ENCODE measurements at regions not wholly inside any gene's neighbourhood (a gene's known extent, or its start where the extent isn't known, plus 50 kb on each side); places are given as distances from the start of the nearest gene placed in this dataset.

- TF ChIP-seq PRMT3 (CRISPR knock-in tag; IDR thresholded peaks at IDR 0.05; ENCODE audit: borderline replicate concordance, low read depth) (peak; percentile 86; the same call in 1 of the 2 replicates), ZNF672 (CRISPR knock-in tag; IDR thresholded peaks at IDR 0.05) (0 out of 2 replicates have a peak, but pooled peaks have one; percentile 51), FOXC1 (CRISPR knock-in tag; IDR thresholded peaks at IDR 0.05; ENCODE audit: borderline replicate concordance) (peak; percentile 24; the same call in 1 of the 2 replicates), ZNF124 (CRISPR knock-in tag; IDR thresholded peaks at IDR 0.05) (no peak), ZNF777 (CRISPR knock-in tag; IDR thresholded peaks at IDR 0.05) (peak; percentile 93), ZNF674 (CRISPR knock-in tag; IDR thresholded peaks at IDR 0.05; ENCODE audit: low read depth) (peak; percentile 88; the same call in 1 of the 2 replicates), SUZ12 (IDR thresholded peaks at IDR 0.05; ENCODE audit: low read depth, low read length) (no peak), ZNF30 (CRISPR knock-in tag; IDR thresholded peaks at IDR 0.05) (no peak), ZSCAN31 (CRISPR knock-in tag; IDR thresholded peaks at IDR 0.05; ENCODE audit: low read depth) (peak; percentile 87), ZBTB33 (CRISPR knock-in tag; IDR thresholded peaks at IDR 0.05) (0 out of 2 replicates have a peak, but pooled peaks have one; percentile 15), ZNF451 (CRISPR knock-in tag; IDR thresholded peaks at IDR 0.05) (peak; percentile 82; the same call in 1 of the 2 replicates), ZSCAN29 (CRISPR knock-in tag; conservative IDR thresholded peaks at IDR 0.05) (no peak), ATF4 (CRISPR knock-in tag; IDR thresholded peaks at IDR 0.05) (peak in 1 of 2 experiments; percentile 72; a peak in 1 of 4 replicates), KDM5B (CRISPR knock-in tag; IDR thresholded peaks at IDR 0.05; ENCODE audit: borderline replicate concordance) (peak; percentile 71; the same call in 1 of the 2 replicates)
- TF ChIP-seq, protein P1, sequence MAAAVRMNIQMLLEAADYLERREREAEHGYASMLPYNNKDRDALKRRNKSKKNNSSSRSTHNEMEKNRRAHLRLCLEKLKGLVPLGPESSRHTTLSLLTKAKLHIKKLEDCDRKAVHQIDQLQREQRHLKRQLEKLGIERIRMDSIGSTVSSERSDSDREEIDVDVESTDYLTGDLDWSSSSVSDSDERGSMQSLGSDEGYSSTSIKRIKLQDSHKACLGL (CRISPR knock-in tag; IDR thresholded peaks at IDR 0.05): peak; percentile 45
- TF ChIP-seq, protein P2, sequence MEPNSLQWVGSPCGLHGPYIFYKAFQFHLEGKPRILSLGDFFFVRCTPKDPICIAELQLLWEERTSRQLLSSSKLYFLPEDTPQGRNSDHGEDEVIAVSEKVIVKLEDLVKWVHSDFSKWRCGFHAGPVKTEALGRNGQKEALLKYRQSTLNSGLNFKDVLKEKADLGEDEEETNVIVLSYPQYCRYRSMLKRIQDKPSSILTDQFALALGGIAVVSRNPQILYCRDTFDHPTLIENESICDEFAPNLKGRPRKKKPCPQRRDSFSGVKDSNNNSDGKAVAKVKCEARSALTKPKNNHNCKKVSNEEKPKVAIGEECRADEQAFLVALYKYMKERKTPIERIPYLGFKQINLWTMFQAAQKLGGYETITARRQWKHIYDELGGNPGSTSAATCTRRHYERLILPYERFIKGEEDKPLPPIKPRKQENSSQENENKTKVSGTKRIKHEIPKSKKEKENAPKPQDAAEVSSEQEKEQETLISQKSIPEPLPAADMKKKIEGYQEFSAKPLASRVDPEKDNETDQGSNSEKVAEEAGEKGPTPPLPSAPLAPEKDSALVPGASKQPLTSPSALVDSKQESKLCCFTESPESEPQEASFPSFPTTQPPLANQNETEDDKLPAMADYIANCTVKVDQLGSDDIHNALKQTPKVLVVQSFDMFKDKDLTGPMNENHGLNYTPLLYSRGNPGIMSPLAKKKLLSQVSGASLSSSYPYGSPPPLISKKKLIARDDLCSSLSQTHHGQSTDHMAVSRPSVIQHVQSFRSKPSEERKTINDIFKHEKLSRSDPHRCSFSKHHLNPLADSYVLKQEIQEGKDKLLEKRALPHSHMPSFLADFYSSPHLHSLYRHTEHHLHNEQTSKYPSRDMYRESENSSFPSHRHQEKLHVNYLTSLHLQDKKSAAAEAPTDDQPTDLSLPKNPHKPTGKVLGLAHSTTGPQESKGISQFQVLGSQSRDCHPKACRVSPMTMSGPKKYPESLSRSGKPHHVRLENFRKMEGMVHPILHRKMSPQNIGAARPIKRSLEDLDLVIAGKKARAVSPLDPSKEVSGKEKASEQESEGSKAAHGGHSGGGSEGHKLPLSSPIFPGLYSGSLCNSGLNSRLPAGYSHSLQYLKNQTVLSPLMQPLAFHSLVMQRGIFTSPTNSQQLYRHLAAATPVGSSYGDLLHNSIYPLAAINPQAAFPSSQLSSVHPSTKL (CRISPR knock-in tag; IDR thresholded peaks at IDR 0.05): peak; percentile 44; the same call in 1 of the 2 replicates
- TF ChIP-seq, protein P3, sequence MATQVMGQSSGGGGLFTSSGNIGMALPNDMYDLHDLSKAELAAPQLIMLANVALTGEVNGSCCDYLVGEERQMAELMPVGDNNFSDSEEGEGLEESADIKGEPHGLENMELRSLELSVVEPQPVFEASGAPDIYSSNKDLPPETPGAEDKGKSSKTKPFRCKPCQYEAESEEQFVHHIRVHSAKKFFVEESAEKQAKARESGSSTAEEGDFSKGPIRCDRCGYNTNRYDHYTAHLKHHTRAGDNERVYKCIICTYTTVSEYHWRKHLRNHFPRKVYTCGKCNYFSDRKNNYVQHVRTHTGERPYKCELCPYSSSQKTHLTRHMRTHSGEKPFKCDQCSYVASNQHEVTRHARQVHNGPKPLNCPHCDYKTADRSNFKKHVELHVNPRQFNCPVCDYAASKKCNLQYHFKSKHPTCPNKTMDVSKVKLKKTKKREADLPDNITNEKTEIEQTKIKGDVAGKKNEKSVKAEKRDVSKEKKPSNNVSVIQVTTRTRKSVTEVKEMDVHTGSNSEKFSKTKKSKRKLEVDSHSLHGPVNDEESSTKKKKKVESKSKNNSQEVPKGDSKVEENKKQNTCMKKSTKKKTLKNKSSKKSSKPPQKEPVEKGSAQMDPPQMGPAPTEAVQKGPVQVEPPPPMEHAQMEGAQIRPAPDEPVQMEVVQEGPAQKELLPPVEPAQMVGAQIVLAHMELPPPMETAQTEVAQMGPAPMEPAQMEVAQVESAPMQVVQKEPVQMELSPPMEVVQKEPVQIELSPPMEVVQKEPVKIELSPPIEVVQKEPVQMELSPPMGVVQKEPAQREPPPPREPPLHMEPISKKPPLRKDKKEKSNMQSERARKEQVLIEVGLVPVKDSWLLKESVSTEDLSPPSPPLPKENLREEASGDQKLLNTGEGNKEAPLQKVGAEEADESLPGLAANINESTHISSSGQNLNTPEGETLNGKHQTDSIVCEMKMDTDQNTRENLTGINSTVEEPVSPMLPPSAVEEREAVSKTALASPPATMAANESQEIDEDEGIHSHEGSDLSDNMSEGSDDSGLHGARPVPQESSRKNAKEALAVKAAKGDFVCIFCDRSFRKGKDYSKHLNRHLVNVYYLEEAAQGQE (IDR thresholded peaks at IDR 0.05; ENCODE audit: borderline replicate concordance in 1 of 2, low read depth in 1 of 2, low read length in 2 of 2): no peak
Measured at GRCh38 chr6:138692058-138692977, 81.3 kb upstream of the CCDC28A start (continued).
